ENCODE measurements at regions not wholly inside any gene's neighbourhood (a gene's known extent, or its start where the extent isn't known, plus 50 kb on each side); places are given as distances from the start of the nearest gene placed in this dataset.

- H3K27ac Mint-ChIP-seq = peak overlapping the region; percentile 41
These were observed 74.2 kb downstream of the ZFP36L2 start for GRCh38 chr2:43152186-43152585.

GRCh38 chr2:43149482-43150107, 76.8 kb downstream of the ZFP36L2 start:
- ATAC-seq (peak; percentile 94), DNase-seq (peak; percentile 88)
- Mint-ChIP-seq H3K27ac (peak overlapping the region; percentile 89), H3K27me3 (no peaks in the 10 kb centered on the region), H3K4me3 (peak overlapping the region; percentile 50), H3K9me3 (no peaks in the 10 kb centered on the region), H3K36me3 (ENCODE audit: low read depth) (peaks cover 4% of the 10 kb centered on the region), H3K4me1 (ENCODE audit: low read depth) (peaks cover 66% of the 10 kb centered on the region)
- intact Hi-C loops (cut with micrococcal nuclease) = loop anchor here (2.0 kb wide), 1 partner anchor 23 kb away; no protein-coding TSS in a partner anchor
- ChIA-PET CTCF (interaction anchor here (0.6 to 2.5 kb wide), 16 partner anchors 9 to 79 kb away, joined by 3 to 16 read pairs (median 6); partner anchors contain the start of gene ZFP36L2), POLR2A (interaction anchor here (0.6 to 6.8 kb wide), 13 partner anchors 8 to 419 kb away, joined by 3 to 59 read pairs (median 5); partner anchors contain the start of gene ZFP36L2)
- no peak for TF ChIP-seq CTCF (IDR thresholded peaks at IDR 0.05)

More at GRCh38 chr2:43152186-43152585, 74.2 kb downstream of the ZFP36L2 start:
- Mint-ChIP-seq H3K36me3 (ENCODE audit: low read depth) (peaks cover 4% of the 10 kb centered on the region), H3K4me1 (ENCODE audit: low read depth) (peaks cover 70% of the 10 kb centered on the region), H3K27me3 (no peaks in the 10 kb centered on the region), H3K4me3 (peak overlapping the region; percentile 13), H3K9me3 (no peaks in the 10 kb centered on the region)
- TF ChIP-seq CTCF (IDR thresholded peaks at IDR 0.05) = no peak
- CTCF ChIA-PET = interaction anchor here (1.0 to 2.6 kb wide), 4 partner anchors 12 to 77 kb away, joined by 3 to 10 read pairs (median 5); no protein-coding TSS in a partner anchor
- intact Hi-C loops (cut with micrococcal nuclease) = no loop called here
- POLR2A ChIA-PET = interaction anchor here (0.7 to 6.8 kb wide), 3 partner anchors 14 to 19 kb away, joined by 3 to 59 read pairs (median 4); no protein-coding TSS in a partner anchor
- ATAC-seq (no peak), DNase-seq (no peak)

GRCh38 chr2:43146083-43146482, 80.3 kb downstream of the ZFP36L2 start:
- TF ChIP-seq CTCF (IDR thresholded peaks at IDR 0.05) = no peak
- peaks cover 60% of the 10 kb centered on the region for H3K4me1 Mint-ChIP-seq (ENCODE audit: low read depth)
- no peaks in the 10 kb centered on the region for H3K9me3 Mint-ChIP-seq
- peak overlapping the region; percentile 46 for H3K27ac Mint-ChIP-seq
- intact Hi-C loops (cut with micrococcal nuclease) = no loop called here
- H3K27me3 Mint-ChIP-seq = no peaks in the 10 kb centered on the region
- ChIA-PET POLR2A (interaction anchor here (0.7 to 6.8 kb wide), 3 partner anchors 8 to 16 kb away, joined by 3 to 59 read pairs (median 3); no protein-coding TSS in a partner anchor), CTCF (interaction anchor here (1.3 kb wide), 1 partner anchor 23 kb away, joined by 3 read pairs; no protein-coding TSS in a partner anchor)
- H3K4me3 Mint-ChIP-seq = no peak overlapping the region
- DNase-seq = no peak
- H3K36me3 Mint-ChIP-seq (ENCODE audit: low read depth) = peaks cover 10% of the 10 kb centered on the region
- ATAC-seq = no peak

- intact Hi-C loops (cut with micrococcal nuclease) = no loop called here
- ChIA-PET POLR2A (interaction anchor here (20.8 kb wide), 1 partner anchor 79 kb away, joined by 549 read pairs; the partner anchor contains the start of gene ZFP36L2), CTCF (interaction anchor here (1.7 to 24.5 kb wide), 2 partner anchors 10 to 80 kb away, joined by 5 to 647 read pairs; partner anchors contain the start of gene ZFP36L2)
- Mint-ChIP-seq H3K9me3 (no peaks in the 10 kb centered on the region), H3K36me3 (ENCODE audit: low read depth) (peaks cover 16% of the 10 kb centered on the region), H3K4me3 (no peak overlapping the region), H3K4me1 (ENCODE audit: low read depth) (peaks cover 61% of the 10 kb centered on the region), H3K27me3 (no peaks in the 10 kb centered on the region), H3K27ac (no peak overlapping the region)
- TF ChIP-seq CTCF (IDR thresholded peaks at IDR 0.05) = no peak
- ATAC-seq = no peak
- DNase-seq = no peak
These were observed 82.1 kb downstream of the ZFP36L2 start for GRCh38 chr2:43144263-43144662.

GRCh38 chr2:43143756-43144155, 82.7 kb downstream of the ZFP36L2 start:
- intact Hi-C loops (cut with micrococcal nuclease) = no loop called here
- CTCF ChIA-PET = interaction anchor here (0.6 to 24.5 kb wide), 3 partner anchors 10 to 334 kb away, joined by 3 to 647 read pairs (median 5); partner anchors contain the start of gene ZFP36L2
- ATAC-seq (no peak), DNase-seq (no peak)
- TF ChIP-seq CTCF (IDR thresholded peaks at IDR 0.05) = no peak
- Mint-ChIP-seq H3K4me1 (ENCODE audit: low read depth) (peaks cover 58% of the 10 kb centered on the region), H3K27me3 (no peaks in the 10 kb centered on the region), H3K4me3 (no peak overlapping the region), H3K9me3 (no peaks in the 10 kb centered on the region), H3K27ac (no peak overlapping the region), H3K36me3 (ENCODE audit: low read depth) (peaks cover 17% of the 10 kb centered on the region)
- POLR2A ChIA-PET = interaction anchor here (20.8 kb wide), 1 partner anchor 80 kb away, joined by 549 read pairs; the partner anchor contains the start of gene ZFP36L2

Measured in activated CD8-positive, alpha-beta T cell treated with anti-CD3 and anti-CD28 coated beads for 36 hours (primary cell).